HG03432 (cell line): ENCODE measurements at regions not wholly inside any gene's neighbourhood (a gene's known extent, or its start where the extent isn't known, plus 50 kb on each side); places are given as distances from the start of the nearest gene placed in this dataset.

Experiments
- ATAC-seq: cut with Tn5 transposase; IDR thresholded peaks from one replicate; pipeline ENCODE4 v1.9.1; 2021; ENCODE audit warnings: mild to moderate bottlenecking, moderate library complexity; ENCODE audit not compliant: unreplicated experiment

GRCh38 chr12:118467641-118468305 lies 91.4 kb downstream of the SUDS3 start:
- no peak for ATAC-seq

DNA sequence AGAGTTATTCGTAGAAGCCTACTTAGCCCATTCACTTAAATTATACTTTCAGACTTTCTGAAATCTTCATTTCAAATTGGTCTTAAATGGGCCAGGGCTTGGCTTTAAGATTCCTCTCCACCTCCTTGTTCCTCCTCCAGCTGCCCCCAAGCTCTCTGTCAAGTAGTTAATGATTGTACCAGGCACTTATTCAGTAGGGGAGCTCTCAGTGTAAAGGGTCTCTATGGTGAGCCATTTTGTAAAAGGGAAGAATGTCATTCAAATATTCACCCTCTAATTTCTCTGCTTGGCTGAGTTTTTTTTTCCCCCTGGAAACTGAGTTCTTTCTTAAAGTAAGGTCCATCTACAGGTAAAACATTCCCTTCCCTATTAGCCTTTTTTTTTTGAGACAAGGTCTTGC lies 96.6 kb downstream of the SUDS3 start:
- no peak for ATAC-seq

GRCh38 chr12:118480235-118480634 lies 103.9 kb downstream of the SUDS3 start:
- ATAC-seq: no peak

DNA sequence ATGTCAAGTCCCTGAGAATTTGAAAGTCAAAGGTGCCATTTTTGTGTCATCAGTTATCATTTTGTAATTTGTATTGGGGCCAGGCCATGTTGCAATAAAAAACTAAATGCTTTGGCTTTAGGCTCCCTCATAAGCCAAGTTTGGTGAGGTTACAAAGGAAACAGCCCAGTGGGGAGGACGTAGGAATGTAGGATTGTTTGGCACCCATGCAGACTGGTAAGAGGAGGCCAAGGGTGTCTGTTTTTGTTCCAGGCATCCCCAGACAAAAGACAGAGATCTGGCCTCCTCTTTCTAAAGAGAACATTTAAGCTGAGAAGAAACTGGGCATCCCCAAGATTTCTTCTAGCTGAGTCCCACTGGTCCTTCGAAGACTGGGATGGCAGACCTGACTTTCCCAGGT lies 111.7 kb downstream of the SUDS3 start:
- ATAC-seq: no peak

DNA sequence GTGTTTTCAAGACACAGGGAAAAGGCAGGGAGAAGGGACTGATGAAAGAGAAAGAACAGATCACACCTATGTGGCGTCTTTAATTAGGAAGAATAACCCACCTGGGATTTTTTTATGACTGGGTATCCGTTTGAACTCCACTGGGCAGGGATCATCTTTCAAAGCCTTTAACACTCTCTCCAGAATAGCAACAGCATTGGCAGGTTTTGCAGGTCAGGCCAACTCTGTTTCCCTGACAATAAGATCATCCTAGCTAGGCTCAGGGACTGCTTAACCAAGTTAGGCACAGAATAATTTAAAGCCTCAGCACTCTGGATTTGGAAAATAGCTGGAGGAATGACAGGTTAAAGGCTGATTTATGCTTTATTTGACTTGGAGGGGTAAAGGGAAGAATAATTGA lies 117.6 kb downstream of the SUDS3 start:
- ATAC-seq: no peak

GRCh38 chr12:118494776-118495175 lies 118.4 kb downstream of the SUDS3 start:
- no peak for ATAC-seq

GRCh38 chr12:118495296-118495695 lies 118.9 kb downstream of the SUDS3 start:
- no peak for ATAC-seq

DNA sequence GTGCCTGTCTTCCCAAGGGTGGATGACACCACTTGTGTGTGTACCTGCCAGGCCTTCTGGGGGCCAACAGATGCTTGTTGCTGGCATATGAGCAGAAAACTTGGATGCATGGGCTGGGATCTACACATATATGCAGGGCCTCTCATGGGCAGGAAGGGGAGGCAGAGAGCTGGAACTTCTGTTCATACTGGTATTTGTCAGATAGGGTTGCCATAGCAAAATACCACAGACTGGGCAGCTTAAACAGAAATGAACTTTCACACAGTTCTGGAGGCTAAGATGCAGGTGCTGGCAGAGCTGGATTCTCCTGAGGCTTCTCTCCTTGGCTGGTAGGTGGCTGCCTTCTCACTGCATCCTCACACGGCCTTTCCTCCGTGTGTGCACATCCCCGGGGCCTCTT lies 121.8 kb downstream of the SUDS3 start:
- ATAC-seq: no peak

DNA sequence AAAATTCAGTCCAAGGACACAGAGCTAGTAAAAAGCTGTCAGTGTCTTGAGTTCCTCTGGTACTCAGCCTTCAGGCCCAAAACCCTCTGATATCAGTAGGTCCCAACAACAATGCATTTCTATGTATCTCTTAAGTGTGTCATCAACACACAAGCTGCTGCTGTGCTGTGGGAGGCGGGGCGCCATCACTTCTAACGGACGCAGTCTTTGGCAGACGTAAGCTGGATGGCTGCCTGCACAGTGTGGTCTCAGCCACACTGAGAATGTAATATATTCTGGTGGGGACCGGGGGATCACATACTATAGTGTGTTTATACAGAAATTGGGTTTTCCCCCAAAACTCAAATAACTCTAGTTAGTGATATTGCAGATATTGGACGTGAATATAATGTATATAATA lies 123.9 kb downstream of the SUDS3 start:
- ATAC-seq: no peak

GRCh38 chr12:118501489-118501888 lies 125.1 kb downstream of the SUDS3 start:
- ATAC-seq: no peak

DNA sequence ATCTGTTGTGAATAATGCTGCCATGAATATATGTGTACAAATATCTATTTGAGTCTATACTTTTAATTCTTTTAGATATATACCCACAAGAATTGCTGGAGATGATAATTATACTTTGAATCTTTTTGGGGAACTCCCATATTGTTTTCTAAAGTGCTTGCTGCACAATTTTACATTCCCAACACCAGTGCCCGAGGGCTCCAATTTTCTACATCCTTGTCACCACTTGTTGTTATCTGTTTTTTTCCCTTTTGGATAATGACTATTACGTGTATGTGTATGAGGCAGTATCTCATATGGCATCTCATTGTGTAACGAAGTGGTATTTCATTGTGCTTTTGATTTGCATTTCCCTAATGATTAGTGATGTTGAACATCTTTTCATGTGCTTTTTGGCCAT lies 127.1 kb downstream of the SUDS3 start:
- no peak for ATAC-seq

GRCh38 chr12:118512669-118513068 lies 136.3 kb downstream of the SUDS3 start:
- ATAC-seq: no peak

GRCh38 chr12:118513611-118514010 lies 137.3 kb downstream of the SUDS3 start:
- no peak for ATAC-seq

DNA sequence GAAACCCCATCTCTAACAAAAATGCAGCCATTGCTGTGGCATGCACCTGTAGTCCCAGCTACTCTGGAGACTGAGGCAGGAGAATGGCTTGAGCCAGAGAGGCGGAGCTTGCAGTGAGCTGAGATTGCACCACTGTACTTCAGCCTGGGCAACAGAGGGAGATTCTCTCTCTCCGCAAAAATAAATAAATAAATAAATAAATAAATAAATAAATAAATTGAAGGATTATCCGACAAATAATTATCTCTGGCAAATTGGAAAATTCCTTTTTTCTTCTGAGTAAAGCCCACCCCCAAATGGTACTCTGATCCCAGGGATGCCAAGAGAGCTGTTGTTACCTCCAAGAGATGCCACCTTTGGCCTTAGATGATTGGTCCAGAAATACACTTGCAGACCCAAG lies 137.9 kb downstream of the SUDS3 start:
- no peak for ATAC-seq

DNA sequence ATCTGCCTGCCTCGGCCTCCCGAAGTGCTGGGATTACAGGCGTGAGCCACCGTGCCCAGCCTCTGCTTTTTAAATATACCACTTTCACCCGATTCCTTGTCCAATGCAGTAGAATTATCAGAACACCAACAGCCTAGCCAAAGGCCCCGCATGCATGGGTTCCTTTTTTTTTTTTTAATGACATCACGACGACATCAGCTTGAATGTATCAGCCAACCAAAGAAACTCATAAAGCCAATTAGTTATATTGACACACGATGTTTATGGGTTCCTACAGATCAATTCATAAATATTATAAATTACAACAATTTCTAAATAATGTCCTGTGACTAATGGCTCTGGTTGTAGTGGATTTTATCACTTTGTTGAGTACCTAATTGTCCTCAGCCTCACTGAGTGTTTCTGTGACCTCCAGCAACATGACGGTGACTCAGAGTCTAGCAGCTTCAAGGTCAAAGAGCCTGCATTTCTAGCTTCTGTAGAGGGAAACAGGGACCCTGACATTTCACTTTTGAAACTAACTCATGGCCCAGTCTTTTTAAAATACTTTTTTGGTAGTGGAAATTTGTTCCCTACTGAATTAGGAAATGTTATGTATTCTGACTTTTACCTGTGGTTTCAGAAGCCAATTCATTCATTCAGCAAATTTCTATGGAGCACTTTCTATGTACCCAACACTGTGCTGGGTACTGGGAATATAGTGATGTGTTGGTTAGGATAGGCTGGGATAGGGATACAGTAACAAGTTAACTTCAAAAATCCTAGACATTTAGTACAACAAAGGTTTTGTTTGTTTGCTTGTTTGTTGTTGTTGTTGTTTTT lies 144.1 kb downstream of the SUDS3 start:
- ATAC-seq: no peak

DNA sequence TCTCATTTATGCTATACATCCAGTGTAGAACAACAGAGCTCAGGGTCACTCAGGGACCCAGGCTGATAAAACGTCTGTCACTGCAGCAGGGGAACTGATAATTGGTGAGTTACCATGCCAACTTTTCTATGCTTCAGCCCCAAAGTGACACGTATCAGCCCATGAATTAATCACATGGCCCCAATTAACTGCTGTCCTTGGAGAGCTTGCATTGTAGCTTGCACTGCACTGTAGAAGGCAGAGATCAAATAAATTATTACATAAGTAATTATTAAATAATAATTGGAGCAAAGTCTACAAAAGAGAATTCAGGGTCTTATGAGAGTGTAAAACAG lies 144.6 kb downstream of the SUDS3 start:
- no peak for ATAC-seq

DNA sequence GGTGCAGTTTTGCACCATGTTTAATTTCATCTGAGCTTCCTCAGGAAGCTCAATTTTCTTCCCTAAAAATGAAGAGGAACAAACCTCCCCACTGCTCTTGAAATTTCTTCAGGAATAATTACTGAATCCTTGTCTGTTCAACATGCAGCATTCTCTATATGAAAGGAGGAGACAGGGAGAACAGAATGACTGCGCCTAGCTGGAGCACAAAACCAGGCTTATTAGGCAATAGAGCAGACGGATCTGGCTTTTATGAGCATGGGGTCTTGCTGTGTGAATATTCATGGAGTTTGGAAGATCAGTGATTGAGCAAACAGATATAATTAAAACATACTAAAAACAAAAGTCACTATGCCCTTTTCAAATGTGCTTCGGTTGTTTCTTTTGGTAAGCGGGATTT lies 148.1 kb downstream of the SUDS3 start:
- no peak for ATAC-seq

- no peak for ATAC-seq
Observed at GRCh38 chr12:118525216-118525615, 148.9 kb downstream of the SUDS3 start.

DNA sequence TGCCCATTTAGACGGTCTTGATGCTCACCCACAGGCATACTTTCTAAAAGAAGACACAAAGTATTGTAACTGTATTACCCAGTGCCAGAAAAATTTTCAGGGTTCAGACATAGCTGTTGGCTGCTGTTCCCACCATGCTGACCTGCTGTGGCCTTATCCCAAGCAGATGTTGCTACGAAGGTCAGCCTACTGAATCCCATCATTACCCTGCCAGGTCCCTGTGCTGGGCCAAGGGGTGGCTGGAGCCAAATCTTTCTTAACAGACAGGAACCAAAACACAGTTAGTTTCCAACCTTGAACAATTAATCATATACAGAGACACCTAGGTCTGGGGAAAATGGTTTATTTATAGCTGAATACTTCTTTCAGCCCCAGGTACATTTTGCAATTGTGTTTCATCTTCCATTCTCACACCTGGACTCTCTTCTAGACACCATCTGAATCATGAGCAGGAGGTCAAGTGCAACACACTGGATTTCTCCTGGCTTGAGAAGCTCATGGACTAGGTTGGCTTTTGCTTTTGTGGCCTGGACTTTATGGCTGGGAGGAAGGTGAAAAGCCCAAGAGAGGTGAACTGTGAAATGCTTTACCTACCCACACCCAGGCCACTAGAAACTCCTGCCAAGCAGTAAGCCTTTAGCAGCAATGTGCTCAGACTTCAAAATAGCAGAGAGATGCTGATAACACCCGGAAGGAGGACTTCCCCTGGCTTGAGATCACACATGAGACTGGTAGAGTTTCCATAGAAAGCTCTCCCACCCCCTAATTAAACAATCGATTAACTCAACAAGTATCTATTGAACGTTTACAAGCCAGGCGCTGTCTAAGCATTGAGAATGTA lies 150.1 kb downstream of the SUDS3 start:
- ATAC-seq: no peak

GRCh38 chr12:118527310-118527709 lies 151.0 kb downstream of the SUDS3 start:
- ATAC-seq: no peak

DNA sequence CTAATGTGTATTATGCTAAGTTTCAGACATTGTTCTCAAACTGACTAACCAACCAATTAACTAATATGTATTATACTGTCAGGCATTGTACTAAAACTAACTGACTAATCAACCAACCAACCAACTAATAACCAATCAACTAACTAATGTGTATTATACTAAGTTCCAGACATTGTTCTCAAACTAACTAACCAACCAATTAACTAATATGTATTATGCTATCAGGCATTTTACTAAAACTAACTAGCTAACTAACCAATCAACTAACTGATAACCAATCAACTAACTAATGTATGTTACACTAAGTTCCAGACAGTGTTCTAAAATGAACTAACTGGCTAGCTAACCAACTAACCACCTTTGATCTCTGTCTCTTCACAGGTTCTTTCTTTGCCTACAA lies 152.3 kb downstream of the SUDS3 start:
- no peak for ATAC-seq

DNA sequence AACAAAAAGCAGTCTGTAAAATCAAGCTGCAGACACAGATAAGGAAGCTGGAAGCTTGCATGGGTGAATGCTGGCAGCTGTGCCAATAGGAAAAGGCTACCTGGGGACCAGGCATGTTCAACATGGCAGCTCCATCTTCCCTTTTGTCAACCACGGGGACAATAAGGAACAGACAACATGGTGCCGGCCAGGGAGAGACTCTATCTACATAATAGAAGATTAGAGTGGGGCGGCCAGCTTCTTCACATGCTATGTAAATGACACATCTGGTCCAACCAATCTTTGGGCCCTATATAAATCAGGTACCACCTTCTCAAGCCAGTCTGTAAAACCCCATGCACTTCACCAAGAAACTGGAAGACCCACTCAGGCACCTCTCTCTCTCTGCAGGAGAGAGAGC lies 157.6 kb downstream of the SUDS3 start:
- ATAC-seq: no peak
